Kidney (tissue), 13 donors: ENCODE measurements at regions not wholly inside any gene's neighbourhood (a gene's known extent, or its start where the extent isn't known, plus 50 kb on each side); places are given as distances from the start of the nearest gene placed in this dataset.

Experiments
- DNase-seq, 5 donors: peaks; one replicate each; pipeline ENCODE4 v3.0.0-alpha.2; 2013 to 2020
- FAIRE-seq: peaks from 2 replicates; lab custom pipeline; 2012; peaks lifted over from hg19 to GRCh38; lab: Jason Lieb, UNC
- H3K27ac ChIP-seq, 2 donors: one replicate each; pipeline ENCODE4 v1.7.0; 2013; ENCODE audit warnings: low read depth in 2 of 2, low read length in 2 of 2, inconsistent platforms in 1 of 2
- H3K27me3 ChIP-seq: one replicate; pipeline ENCODE4 v1.7.1; 2013; ENCODE audit warnings: low read length, inconsistent platforms; ENCODE audit not compliant: control insufficient read depth, insufficient read depth
- H3K36me3 ChIP-seq, 3 donors: one replicate each; pipeline versions ENCODE4 v1.7.0 to v1.7.1; 2013; ENCODE audit warnings: low read length in 3 of 3, control low read depth in 1 of 3, inconsistent platforms in 1 of 3; ENCODE audit not compliant: insufficient read depth in 3 of 3, control insufficient read depth in 2 of 3
- H3K4me1 ChIP-seq, 3 donors: one replicate each; pipeline versions ENCODE4 v1.7.0 to v1.7.1; 2013; ENCODE audit warnings: low read length in 3 of 3, inconsistent platforms in 1 of 3, low read depth in 1 of 3; ENCODE audit not compliant: control insufficient read depth in 2 of 3, insufficient read depth in 2 of 3
- H3K4me3 ChIP-seq, 3 donors: one replicate each; pipeline versions ENCODE4 v1.7.0 to v1.8.1; 2013; ENCODE audit warnings: low read length in 3 of 3, control low read depth in 1 of 3, inconsistent platforms in 1 of 3
- H3K9ac ChIP-seq, 3 donors: one replicate each; pipeline versions ENCODE4 v1.7.0 to v1.7.1; 2013; ENCODE audit warnings: low read length in 3 of 3, control low read depth in 1 of 3, inconsistent platforms in 1 of 3
- H3K9me3 ChIP-seq, 3 donors: one replicate each; pipeline versions ENCODE4 v1.7.0 to v1.7.1; 2013; ENCODE audit warnings: low read length in 3 of 3, control low read depth in 1 of 3, inconsistent platforms in 1 of 3; ENCODE audit not compliant: control insufficient read depth in 2 of 3, insufficient read depth in 1 of 3
- CTCF ChIP-seq: IDR thresholded peaks from 3 replicates; pipeline ENCODE4 v1.5.1; 2012; ENCODE audit warnings: mild to moderate bottlenecking, moderate library complexity, borderline replicate concordance; ENCODE audit not compliant: insufficient read depth; ENCODE audit errors: extremely low read depth
- intact Hi-C: fragments of 100-400 bp; cut with DNase I; formaldehyde crosslinking; loops from one replicate; pipeline ENCODE4 v1.11.1; 2022
- donor health status: control.
- donor health status: control.
- donor health status: control.
- donor health status: control.
- donor health status: control.
- donor health status: DM: yes; HTN: yes; CAD: no.
- donor health status: Normal renal cell carcinoma (clear cell type).

- Histone ChIP-seq H3K4me3 (no peak overlapping the region), H3K9me3 (no peaks in the 10 kb centered on the region), H3K27ac (no peak overlapping the region), H3K9ac (no peak overlapping the region), H3K27me3 (no peaks in the 10 kb centered on the region), H3K4me1 (no peaks in the 10 kb centered on the region), H3K36me3 (no peaks in the 10 kb centered on the region)
- TF ChIP-seq CTCF: no peak
- FAIRE-seq: no peak
- no peak for DNase-seq
- intact Hi-C loops: no loop called here
Observed at GRCh38 chr3:165440380-165440779, 244.2 kb upstream of the SLITRK3 start.

- no peak for TF ChIP-seq CTCF
- intact Hi-C loops: no loop called here
- H3K4me1 ChIP-seq: no peaks in the 10 kb centered on the region
- no peak overlapping the region for H3K27ac ChIP-seq
- H3K9me3 ChIP-seq: no peaks in the 10 kb centered on the region
- H3K36me3 ChIP-seq: no peaks in the 10 kb centered on the region
- FAIRE-seq (no peak), DNase-seq (no peak)
- H3K4me3 ChIP-seq: no peak overlapping the region
- no peak overlapping the region for H3K9ac ChIP-seq
- no peaks in the 10 kb centered on the region for H3K27me3 ChIP-seq
Observed at GRCh38 chr3:165439765-165440164, 243.6 kb upstream of the SLITRK3 start.

GRCh38 chr3:165434516-165434915, 238.3 kb upstream of the SLITRK3 start:
- no peak for DNase-seq
- no peak for TF ChIP-seq CTCF
- Histone ChIP-seq H3K9ac (no peak overlapping the region), H3K4me1 (no peaks in the 10 kb centered on the region), H3K4me3 (no peak overlapping the region), H3K27ac (no peak overlapping the region), H3K36me3 (no peaks in the 10 kb centered on the region), H3K27me3 (no peaks in the 10 kb centered on the region), H3K9me3 (peaks cover 0 to 2% (median 0%) of the 10 kb centered on the region in 3 donors)
- intact Hi-C loops: no loop called here
- no peak for FAIRE-seq

GRCh38 chr3:165406425-165406824, 210.2 kb upstream of the SLITRK3 start:
- FAIRE-seq (no peak), DNase-seq (no peak)
- TF ChIP-seq CTCF: no peak
- H3K4me1 ChIP-seq: no peaks in the 10 kb centered on the region
- intact Hi-C loops: no loop called here
- H3K27ac ChIP-seq: no peak overlapping the region
- H3K9me3 ChIP-seq: no peaks in the 10 kb centered on the region
- H3K36me3 ChIP-seq: no peaks in the 10 kb centered on the region
- H3K9ac ChIP-seq: no peak overlapping the region
- H3K4me3 ChIP-seq: no peak overlapping the region
- H3K27me3 ChIP-seq: no peaks in the 10 kb centered on the region
